ENCODE measurements at regions not wholly inside any gene's neighbourhood (a gene's known extent, or its start where the extent isn't known, plus 50 kb on each side); places are given as distances from the start of the nearest gene placed in this dataset.
"Not testable (repeated sequence)": the region's sequence is repeated elsewhere in the genome, so short reads cannot be mapped to it uniquely, and the experiment has no call there.

- no peak for DNase-seq
Observed at GRCh38 chr7:15046861-15047260, 144.3 kb upstream of the DGKB start.

GRCh38 chr7:15043931-15044330, 141.4 kb upstream of the DGKB start:
- no peak for DNase-seq

- no peak for DNase-seq
Observed at GRCh38 chr7:15042285-15043065, 139.9 kb upstream of the DGKB start.

- DNase-seq, result no peak
Observed at GRCh38 chr7:15041226-15041625, 138.7 kb upstream of the DGKB start.

- DNase-seq, result no peak
Observed at GRCh38 chr7:15035814-15036213, 133.3 kb upstream of the DGKB start.

- DNase-seq, result no peak
Observed at GRCh38 chr7:15033039-15033438, 130.5 kb upstream of the DGKB start.

GRCh38 chr7:15018981-15019380, 116.4 kb upstream of the DGKB start:
- no peak for DNase-seq

GRCh38 chr7:15016766-15017165, 114.2 kb upstream of the DGKB start:
- no peak for DNase-seq

GRCh38 chr7:15016315-15016667, 113.7 kb upstream of the DGKB start:
- DNase-seq, result no peak

GRCh38 chr7:15015545-15016314, 113.2 kb upstream of the DGKB start:
- DNase-seq, result peak; percentile 32 to 53 (median 42)

GRCh38 chr7:15012135-15012534, 109.6 kb upstream of the DGKB start:
- DNase-seq, result no peak

GRCh38 chr7:15011289-15011688, 108.7 kb upstream of the DGKB start:
- no peak for DNase-seq

GRCh38 chr7:15007507-15007906, 105.0 kb upstream of the DGKB start:
- no peak for DNase-seq

- DNase-seq, result no peak
Observed at GRCh38 chr7:15005672-15006071, 103.1 kb upstream of the DGKB start.

GRCh38 chr7:15000157-15000556, 97.6 kb upstream of the DGKB start:
- DNase-seq, result no peak

GRCh38 chr7:14999331-14999730, 96.8 kb upstream of the DGKB start:
- DNase-seq, result no peak

- no peak for DNase-seq
Observed at GRCh38 chr7:14995774-14996173, 93.2 kb upstream of the DGKB start.

GRCh38 chr7:14988941-14989340, 86.4 kb upstream of the DGKB start:
- no peak for DNase-seq

GRCh38 chr7:14978687-14979086, 76.1 kb upstream of the DGKB start:
- no peak for DNase-seq

GRCh38 chr7:14974688-14975087, 72.1 kb upstream of the DGKB start:
- DNase-seq, result no peak

- no peak for DNase-seq
Observed at GRCh38 chr7:14973712-14974428, 71.3 kb upstream of the DGKB start.

GRCh38 chr7:14971678-14972077, 69.1 kb upstream of the DGKB start:
- not testable (repeated sequence) for DNase-seq

- DNase-seq, result not testable (repeated sequence)
Observed at GRCh38 chr7:14967376-14967775, 64.8 kb upstream of the DGKB start.

- no peak for DNase-seq
Observed at GRCh38 chr7:14962778-14963177, 60.2 kb upstream of the DGKB start.
